ENCODE measurements at regions not wholly inside any gene's neighbourhood (a gene's known extent, or its start where the extent isn't known, plus 50 kb on each side); places are given as distances from the start of the nearest gene placed in this dataset.

DNA sequence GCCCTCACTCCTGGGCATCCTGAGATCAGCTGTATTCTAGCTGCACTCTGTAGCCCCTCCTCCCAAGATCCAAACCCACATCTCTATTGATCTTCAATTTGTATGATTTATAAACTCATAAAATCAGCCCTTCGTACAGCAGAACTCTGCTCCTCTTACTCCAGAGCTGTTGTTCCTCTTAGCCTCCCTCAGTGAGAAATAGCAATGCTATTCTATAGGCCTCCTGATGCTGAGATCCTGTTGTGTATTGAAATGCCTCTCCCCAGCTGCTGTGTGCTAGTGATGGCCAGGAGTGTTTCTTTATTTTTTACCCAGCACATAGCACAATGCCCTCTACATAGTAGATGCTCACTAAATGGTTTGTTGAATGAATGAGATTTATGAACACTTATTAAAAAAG, 320.5 kb upstream of the ADCY2 start:
- H3K4me3 ChIP-seq (ENCODE audit: low read depth, low read length): no peak overlapping the region
- DNase-seq (ENCODE audit: low read depth): no peak
- TF ChIP-seq, protein P1, sequence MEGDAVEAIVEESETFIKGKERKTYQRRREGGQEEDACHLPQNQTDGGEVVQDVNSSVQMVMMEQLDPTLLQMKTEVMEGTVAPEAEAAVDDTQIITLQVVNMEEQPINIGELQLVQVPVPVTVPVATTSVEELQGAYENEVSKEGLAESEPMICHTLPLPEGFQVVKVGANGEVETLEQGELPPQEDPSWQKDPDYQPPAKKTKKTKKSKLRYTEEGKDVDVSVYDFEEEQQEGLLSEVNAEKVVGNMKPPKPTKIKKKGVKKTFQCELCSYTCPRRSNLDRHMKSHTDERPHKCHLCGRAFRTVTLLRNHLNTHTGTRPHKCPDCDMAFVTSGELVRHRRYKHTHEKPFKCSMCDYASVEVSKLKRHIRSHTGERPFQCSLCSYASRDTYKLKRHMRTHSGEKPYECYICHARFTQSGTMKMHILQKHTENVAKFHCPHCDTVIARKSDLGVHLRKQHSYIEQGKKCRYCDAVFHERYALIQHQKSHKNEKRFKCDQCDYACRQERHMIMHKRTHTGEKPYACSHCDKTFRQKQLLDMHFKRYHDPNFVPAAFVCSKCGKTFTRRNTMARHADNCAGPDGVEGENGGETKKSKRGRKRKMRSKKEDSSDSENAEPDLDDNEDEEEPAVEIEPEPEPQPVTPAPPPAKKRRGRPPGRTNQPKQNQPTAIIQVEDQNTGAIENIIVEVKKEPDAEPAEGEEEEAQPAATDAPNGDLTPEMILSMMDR (conservative IDR thresholded peaks at IDR 0.05; ENCODE audit: low read depth, low read length): no peak

DNA sequence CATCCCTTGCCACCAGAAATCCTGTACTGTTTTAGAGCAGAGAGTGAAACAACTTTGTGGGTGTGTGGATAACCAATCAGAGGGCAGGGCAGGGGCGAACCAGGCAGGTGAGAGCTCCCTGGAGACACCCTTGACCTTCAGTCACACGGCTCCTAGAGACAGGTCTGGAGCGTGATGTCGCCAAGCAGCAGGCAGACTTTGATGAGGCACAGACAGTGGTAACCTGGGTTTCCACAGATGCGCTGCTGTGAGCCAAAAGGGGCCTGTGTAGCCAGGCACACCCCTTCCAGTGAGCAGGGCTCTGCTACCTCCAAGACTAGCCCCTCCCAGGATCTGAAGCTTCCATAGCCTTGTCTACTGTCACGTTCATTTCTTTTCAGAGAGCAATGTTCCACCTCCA, 317.8 kb upstream of the ADCY2 start:
- DNase-seq (ENCODE audit: low read depth): no peak
- TF ChIP-seq, protein P1 (conservative IDR thresholded peaks at IDR 0.05; ENCODE audit: low read depth, low read length): no peak

GRCh38 chr5:7078901-7079300, 317.0 kb upstream of the ADCY2 start:
- no peak overlapping the region for H3K4me3 ChIP-seq (ENCODE audit: low read depth, low read length)
- DNase-seq (ENCODE audit: low read depth): no peak
- TF ChIP-seq, protein P1 (conservative IDR thresholded peaks at IDR 0.05; ENCODE audit: low read depth, low read length): no peak

More for the DNA sequence above, 317.8 kb upstream of the ADCY2 start:
- no peak overlapping the region for H3K4me3 ChIP-seq (ENCODE audit: low read depth, low read length)

DNA sequence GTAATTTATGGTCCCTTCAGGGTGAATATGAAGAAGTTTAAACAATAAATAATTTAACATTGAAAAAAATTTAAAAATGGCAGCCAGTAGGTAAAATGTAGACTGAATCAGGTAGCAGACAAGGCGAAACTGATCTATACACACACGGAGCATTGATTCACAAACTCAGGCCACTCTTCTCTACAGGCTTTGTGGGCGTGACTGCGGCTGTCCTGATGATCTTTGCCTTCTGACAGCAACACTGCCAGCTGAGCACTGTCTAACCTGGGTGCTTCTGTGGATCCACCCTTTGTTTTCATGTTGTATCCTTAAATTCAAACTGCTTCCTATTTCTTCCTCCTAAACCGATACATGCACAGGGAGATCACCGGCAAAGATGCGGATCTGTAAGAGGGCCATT, 315.4 kb upstream of the ADCY2 start:
- H3K4me3 ChIP-seq (ENCODE audit: low read depth, low read length): no peak overlapping the region
- DNase-seq (ENCODE audit: low read depth): no peak
- TF ChIP-seq, protein P1 (conservative IDR thresholded peaks at IDR 0.05; ENCODE audit: low read depth, low read length): no peak

- H3K4me3 ChIP-seq (ENCODE audit: low read depth, low read length): no peak overlapping the region
- TF ChIP-seq, protein P1 (conservative IDR thresholded peaks at IDR 0.05; ENCODE audit: low read depth, low read length): no peak
- DNase-seq (ENCODE audit: low read depth): no peak
Observed at GRCh38 chr5:7087719-7088297, 308.1 kb upstream of the ADCY2 start.

GRCh38 chr5:7088849-7089248, 307.1 kb upstream of the ADCY2 start:
- no peak for DNase-seq (ENCODE audit: low read depth)
- TF ChIP-seq, protein P1 (conservative IDR thresholded peaks at IDR 0.05; ENCODE audit: low read depth, low read length): no peak
- H3K4me3 ChIP-seq (ENCODE audit: low read depth, low read length): no peak overlapping the region

DNA sequence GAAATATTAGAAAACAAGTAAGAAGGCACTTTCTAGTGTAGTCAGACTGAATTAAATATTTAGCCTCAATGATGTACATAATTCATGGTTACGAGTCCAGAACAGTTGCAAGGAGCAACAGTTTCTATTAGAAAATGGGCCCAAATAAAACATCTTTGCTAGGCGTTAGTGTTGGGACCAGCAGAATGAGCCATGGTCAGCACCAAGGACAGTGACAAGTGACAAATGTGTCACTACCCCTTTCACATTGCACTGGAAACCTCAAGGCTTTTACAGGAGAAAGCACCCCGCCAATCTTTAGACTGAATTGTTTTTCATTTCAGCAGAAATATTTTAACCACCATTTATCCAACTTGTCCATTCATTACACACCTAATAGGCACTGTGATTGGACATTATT, 301.3 kb upstream of the ADCY2 start:
- TF ChIP-seq, protein P1 (conservative IDR thresholded peaks at IDR 0.05; ENCODE audit: low read depth, low read length): no peak
- no peak overlapping the region for H3K4me3 ChIP-seq (ENCODE audit: low read depth, low read length)
- no peak for DNase-seq (ENCODE audit: low read depth)

Data from choroid plexus epithelial cell (primary cell).